T-helper 2 cell (primary cell): ENCODE measurements at regions not wholly inside any gene's neighbourhood (a gene's known extent, or its start where the extent isn't known, plus 50 kb on each side); places are given as distances from the start of the nearest gene placed in this dataset.
"Not testable (repeated sequence)": the region's sequence is repeated elsewhere in the genome, so short reads cannot be mapped to it uniquely, and the experiment has no call there.

Source experiments
- DNase-seq, 5 experiments: peaks; one replicate each; pipeline versions ENCODE4 v3.0.0 to v3.0.0-alpha.2; 2012 to 2022

DNA sequence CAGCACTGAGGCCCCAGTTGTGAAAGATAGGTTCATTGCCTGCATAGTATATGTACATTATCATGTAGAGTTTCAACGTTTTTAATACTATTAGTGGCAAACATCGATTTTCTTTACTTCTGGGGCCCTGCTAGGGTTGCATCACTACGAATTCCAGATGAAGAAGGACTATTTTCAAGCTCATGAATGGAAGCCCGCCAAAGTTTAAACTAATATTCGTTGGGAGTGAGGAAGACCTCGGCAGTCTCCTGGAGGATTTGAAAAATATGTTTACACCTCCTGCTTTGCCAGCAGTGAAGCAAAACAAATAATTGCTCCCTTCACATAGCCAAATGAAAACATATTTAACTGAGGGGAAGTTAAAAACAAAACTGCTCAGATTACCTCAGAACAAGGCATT, 672.9 kb upstream of the NOVA1 start:
- DNase-seq: no peak

DNA sequence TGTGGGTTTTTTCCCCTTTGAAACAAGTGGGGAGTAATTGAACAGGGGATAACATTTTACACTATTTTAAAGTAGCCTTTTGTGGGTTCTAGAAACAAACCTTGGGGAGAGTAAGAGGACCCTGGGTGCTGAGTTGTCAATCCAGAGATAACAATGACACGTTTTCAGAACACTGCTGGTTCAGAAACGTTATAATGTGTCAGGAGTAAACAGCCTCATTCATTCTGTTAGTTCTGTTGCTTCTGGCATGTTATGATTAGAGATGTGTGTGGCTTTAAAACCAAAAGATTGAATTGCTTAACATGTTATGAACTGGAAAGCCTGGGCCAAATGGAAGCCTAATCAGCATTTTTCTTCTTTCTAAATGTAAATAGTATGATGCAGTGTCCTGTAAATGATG, 680.5 kb upstream of the NOVA1 start:
- DNase-seq: no peak

DNA sequence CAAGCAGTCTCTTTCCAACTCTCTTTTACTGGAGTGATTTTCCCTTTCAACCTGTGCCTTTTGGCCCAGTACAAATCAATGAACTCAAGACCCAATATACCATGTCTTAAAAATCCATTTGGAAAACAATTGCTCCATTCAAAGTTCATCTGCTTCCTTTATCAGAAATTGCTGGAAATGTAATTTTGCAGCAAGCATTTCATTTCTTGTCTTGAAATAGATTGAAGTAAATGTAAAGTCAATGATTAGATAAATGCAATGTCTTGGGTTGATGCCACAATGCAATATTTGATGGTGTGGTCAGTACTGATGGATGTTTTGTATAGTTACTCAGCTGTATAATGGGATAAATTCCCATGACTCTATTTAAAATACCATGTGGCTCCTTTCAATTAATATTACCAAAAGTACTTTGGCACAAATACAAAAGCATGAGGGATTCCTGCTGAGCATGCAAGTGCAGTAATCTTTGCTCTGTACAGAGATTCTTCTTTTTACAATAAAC, 707.7 kb upstream of the NOVA1 start:
- no peak for DNase-seq

DNA sequence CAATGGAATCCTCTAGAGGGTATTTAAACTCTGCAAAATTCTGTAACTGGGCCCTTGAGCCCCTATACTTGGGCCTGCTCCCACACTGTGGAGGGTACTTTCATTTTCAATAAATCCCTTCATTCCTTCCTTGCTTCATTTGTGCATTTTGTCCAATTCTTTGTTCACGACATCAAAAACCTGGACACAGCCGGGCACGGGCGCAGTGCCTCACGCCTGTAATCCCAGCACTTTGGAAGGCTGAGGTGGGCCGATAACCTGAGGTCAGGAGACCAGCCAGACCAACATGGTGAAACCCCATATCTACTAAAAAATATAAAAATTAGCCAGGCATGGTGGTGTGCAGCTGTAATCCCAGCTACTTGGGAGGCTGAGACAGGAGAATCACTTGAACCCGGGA, 714.9 kb upstream of the NOVA1 start:
- DNase-seq: not testable (repeated sequence)

DNA sequence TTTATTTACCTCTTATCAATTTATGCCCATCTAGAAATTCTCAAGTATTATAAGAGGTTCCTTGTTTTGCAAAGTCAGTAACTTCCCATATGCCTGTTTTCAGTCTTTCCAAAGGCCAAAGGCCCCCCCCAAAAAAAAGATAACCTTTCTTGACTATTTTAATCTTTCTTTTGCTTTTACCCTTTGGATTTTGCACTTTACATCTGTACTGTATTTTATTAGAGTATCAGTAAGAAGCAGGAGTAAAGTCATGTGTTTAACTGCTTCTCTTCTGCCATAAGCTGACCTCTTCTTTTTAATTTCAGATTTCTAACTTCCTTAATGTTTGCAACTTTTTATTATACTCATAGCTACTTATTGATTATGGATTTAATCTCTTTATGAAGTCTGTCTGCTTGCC, 716.4 kb upstream of the NOVA1 start:
- DNase-seq: no peak

DNA sequence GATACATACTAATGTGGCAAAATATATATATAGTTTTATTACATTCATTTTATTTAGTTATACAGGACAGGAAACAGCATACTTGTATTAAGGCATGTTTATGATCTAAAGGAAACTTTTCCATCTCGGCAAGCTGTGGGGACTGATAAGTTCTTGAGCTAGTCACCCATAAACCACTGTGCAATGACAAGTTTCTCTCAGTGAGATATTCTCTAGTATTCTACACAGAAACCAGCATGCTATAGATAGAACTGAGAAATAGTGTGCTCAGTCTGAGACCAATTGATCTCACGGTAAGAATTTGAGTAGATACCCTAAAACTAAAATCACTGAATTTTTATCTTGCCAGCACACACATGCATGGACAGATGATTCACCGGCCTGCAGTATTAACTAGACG, 717.6 kb upstream of the NOVA1 start:
- no peak for DNase-seq

DNA sequence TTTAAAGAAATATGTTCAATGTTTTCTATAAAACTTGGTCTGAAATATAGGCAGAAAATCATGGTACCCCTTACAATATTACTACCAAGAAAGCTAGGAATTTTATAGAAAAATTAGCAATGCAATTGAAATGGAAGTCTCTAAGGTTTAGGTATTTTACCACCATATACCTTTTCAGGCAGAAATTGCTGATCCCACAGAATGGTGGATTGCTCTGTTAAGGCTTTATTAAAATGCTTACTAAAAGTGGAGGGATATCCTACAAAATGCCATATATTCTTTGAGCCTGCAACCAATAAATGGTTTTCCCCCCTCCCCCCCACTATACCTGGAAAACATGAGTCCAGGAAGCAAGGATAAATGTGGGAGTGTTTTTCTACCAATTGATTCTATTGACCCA, 718.1 kb upstream of the NOVA1 start:
- DNase-seq: no peak

DNA sequence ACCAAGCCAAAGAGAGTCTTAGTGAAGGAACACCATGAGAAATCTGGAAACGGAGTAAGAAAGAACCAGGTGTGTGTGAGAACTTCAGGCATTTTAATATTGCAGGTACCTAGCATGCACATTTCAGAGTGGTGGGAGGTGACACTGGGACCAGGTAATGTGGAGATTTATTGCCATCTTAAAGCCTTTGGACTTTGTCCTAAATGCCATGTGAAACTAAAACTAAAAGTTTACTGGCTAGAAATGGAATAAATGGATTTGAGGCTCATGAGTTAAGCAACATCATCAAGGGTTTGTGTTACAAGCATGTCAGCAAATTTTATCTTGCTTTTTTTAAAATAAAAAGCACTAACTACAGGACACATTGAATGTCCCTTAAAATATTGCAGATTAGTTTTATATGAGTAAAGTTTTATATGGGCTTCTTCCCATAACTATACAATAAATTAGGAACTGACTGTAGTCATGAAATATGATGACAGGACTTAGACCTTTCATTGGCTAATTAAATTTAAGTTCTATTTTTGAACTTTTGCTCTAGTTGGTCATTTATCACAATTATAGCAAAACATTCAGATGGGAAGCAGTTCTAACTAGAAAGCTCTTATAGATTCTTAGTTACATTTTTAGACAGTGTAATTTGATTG, 721.1 kb upstream of the NOVA1 start:
- no peak for DNase-seq

DNA sequence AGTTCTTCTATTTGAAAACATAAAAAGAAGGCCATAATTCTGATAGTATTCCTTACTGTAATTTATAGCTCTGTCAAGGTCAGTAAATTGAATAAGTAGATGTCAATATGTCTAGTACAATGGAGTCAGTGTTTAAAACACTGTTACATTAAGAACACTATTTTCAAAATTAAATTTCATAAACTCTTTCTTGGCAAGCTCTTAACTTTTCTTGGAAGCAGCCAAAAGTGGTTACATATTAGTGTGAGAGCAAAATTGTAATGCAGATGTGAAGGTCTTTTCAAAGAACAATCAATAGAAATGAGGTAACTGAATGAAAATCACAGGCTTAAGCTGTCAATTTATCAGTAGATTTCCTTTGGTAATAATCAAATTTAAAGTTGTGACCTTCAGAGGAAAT, 722.4 kb upstream of the NOVA1 start:
- no peak for DNase-seq

DNA sequence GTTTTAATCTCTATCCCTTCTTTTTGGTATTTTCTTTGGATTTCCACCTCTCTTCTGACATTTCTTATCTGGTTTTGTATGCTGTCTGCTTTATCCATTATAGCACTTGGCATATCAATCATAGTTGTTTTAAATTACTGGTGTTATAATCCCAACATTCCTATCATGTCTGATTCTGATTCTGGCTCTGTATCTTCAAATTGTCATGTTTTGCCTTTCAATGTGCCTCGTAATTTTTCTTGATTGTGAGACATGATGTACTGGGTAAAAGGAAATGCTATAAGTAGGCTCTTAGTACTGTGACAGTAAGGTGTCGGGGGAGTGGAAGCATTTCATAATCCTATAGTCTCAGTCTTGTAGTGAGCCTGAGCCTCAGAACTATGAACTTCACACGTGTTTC, 729.3 kb upstream of the NOVA1 start:
- no peak for DNase-seq

DNA sequence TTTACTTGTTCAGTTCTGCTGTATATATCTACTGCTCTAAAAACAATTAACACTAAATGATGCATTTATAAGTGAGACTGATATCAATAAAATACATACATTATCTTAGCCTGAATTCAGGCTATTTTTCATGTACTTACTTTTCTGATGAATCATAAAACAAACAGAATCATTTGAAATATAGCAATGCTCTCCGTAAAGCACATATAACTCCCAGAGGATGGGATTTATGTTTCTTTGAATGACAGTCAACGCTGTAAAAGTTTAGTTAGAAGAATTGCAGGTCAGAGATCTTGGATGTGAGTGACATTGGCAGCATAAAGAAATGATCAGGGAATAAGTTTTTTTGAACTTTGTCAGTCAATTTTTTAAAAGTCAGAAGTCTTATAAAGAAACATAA, 740.2 kb upstream of the NOVA1 start:
- no peak for DNase-seq

DNA sequence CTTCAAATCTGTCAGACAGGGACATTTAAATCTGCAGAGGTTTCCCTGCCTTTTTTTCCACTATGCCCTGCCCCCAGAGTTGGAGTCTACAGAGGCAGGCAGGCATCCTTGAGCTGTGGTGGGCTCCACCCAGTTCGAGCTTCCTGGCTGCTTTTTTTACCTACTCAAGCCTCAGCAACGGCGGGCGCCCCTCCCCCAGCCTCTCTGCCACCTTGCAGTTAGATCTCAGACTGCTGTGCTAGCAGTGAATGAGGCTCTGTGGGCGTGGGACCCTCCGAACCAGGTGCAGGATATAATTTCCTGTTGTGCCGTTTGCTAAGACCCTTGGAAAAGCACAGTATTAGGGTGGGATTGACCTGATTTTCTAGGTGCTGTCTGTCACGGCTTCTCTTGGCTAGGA, 765.2 kb upstream of the NOVA1 start:
- not testable (repeated sequence) for DNase-seq

DNA sequence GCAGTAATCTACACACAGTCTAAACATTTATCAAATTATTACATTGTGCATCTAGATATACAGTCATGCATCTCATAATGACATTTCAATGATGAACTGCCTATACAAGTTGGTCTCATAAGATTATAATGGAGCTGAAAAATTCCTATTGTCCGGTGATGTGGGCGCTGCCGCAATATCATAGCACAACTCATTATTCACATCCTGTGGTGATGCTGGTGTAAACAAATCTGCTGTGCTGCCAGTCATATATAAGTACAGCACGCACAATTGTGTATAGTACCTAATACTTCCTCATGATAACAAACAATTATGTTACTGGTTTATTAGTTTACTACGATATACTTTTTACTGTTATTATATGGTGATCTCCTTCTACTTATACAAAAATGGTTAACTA, 768.8 kb upstream of the NOVA1 start:
- no peak for DNase-seq

DNA sequence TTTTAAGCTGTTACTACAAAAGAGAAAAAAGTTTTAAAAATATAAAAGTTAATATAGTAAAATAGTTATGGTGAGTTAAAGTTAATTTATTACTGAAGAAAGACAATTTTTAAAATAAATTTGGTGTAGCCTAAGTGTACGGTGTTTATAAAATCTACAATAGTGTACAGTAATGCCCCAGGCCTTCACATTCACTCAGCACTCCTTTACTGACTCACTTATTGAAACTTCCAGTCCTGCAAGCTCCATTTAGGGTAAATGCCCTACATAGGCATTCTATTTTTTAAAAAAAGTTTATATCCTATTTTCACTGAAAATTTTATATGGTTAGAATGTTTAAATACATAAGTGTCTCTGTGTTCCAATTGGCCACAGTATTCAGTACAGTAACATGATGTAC, 769.5 kb upstream of the NOVA1 start:
- DNase-seq: no peak

DNA sequence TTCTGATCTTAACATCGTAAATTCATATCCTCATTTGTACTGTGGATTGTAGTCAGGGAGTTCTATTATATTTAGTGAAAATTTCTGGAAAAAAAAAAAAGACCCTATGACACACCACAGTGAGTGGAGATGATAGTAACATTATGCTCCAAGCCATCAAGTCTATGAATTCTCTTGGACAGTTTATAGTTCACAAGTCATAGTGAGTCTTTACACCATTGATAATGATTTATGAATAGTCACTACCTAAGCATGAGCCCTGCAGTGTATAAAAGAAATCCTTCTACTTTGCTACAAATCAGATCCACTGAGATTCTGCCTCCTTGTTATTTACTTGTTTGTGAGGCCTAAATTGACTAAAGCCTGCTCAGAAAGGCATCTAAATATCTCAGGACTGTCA, 772.2 kb upstream of the NOVA1 start:
- DNase-seq: no peak

DNA sequence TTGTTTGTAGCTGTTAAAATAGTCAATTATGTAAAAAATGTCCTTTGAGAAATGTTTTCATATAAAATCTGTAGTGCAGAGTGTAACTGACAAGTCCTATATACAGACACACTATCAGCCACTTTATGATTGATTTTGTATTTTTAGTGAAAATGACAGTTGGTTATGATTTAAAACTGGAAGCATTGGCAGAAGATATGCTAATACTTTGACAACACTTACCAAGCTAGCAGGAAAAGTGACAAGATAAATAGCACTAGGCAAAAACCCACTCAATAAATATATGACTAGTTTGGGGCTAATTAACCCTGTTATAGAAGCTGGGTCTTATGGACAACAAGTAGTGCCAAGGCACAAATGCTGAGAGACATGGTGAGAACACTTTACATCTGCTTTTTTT, 772.9 kb upstream of the NOVA1 start:
- DNase-seq: no peak

DNA sequence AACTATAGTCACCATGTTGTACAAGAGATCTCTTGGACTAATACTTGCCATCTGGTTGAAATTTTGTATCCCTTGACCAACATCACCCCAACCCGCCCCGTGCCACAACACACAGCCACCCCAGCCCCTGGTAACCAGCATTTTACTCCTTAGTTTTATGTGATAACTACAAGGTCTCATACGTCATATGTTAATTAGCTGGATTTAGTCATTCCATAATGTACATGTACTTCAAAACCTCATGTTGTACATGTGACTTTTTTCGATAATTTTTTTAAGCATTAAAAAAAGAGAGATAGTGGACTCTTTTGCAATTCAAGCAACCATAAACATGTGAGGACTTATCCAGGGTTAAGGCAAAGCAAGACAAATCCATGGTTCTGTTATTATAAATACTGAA, 773.4 kb upstream of the NOVA1 start:
- no peak for DNase-seq

DNA sequence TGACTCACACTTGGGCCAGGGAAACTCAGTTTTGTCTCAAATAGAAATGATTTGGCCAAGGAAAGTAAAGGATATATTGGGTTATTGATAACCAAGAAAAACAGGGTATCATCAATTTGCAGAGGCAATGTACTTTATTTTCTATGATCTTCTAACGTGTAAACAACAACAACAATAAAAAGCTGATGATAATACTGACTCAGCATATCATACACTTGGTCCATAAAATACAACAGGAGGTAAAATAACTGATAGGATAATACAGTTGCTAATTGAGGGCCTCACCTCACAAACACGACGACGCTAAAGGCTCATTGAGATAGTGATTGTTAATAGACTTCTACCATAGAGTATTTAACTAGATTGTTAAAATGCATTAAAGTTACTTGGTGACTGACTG, 774.0 kb upstream of the NOVA1 start:
- DNase-seq: no peak

DNA sequence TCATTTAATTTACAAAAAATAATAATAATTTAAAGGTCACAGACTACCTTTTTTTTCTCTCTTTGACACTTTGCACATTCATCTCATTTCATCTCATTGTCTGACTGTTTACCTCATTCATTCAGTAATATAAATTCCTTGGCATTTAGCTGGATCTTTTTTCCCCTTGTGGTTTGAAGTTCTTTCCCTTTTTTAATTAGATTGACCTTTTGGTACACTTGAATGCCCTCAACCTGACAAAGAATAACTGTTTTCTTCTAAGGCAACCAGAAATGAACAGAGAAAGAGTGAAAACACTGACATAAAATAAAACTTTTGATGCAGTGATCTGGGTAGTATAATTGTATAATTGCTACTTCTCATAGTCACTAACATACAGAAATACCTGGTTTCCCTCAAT, 774.9 kb upstream of the NOVA1 start:
- no peak for DNase-seq

DNA sequence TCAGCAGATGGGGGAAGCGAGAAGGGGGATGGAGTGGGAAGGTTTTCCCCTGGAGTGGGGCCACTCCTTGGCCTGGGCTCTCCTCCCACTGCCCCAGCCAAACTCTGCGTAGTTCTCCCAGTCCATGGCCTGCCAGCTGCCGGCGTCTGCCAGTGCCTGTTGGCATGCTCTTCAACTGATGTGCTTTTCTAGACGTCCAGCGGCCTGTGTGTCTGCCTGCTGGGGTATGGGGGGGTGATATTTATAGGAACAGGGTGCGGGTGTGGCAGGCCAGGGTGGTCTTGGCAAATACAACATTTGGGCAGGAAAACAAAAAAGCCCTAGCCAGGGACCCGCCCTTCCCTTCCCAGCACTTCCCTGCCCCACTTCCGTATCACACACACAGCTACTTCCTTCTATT, 786.3 kb upstream of the NOVA1 start:
- DNase-seq: no peak

DNA sequence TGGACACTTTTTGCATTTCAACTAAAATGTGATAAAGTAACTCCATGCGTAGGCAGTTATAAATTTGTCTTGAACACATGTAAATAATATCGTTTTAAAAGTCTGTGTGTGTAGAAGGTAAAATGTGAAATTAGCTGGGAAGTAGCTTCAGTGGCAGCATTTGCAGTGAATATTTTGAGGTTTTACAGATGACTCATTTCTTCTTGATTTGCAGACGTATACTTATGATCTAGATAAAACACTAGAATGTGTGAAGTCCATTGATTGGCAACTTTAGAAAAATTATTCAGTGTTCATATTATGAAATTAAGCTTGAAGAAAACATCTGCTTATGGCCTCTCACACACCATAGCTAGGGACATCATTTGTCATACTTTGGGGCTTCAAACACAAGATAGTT, 788.6 kb upstream of the NOVA1 start:
- no peak for DNase-seq

DNA sequence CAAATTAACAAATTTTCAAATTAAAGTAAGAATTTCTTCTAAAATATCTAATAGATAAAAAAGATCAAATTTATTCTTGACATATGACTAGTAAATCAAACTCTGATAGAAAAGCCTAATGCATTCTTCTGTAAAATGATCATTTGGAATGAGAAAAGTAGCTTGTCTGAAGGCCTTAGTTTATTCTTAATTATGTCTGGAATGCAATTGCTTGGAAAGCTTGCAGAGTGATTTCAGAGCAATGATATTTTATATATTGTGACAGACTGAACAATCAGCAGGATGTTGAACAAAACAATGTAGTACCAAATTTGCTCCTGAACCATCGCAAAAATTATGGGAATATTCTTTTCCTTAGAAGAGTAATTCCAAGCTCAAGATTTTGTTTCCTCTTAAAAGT, 789.6 kb upstream of the NOVA1 start:
- no peak for DNase-seq

DNA sequence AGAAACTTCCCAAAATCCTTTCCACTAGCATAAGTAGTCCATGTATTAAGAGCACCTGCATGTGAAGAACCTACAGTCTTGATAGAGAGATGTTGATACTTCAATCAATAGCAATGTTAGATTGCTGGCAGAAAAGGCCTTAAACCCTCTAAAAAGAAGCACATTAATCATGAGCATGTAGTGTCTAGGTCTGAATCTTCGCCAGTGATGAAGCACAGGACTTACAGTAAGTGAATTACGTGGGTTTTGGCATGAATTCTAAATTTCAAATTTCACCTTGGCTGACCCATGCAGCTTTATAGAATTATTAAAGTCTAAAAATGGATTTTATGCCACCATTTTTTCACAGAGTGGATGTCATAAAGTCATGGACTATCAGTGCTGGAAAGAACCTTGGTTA, 791.6 kb upstream of the NOVA1 start:
- DNase-seq: no peak

DNA sequence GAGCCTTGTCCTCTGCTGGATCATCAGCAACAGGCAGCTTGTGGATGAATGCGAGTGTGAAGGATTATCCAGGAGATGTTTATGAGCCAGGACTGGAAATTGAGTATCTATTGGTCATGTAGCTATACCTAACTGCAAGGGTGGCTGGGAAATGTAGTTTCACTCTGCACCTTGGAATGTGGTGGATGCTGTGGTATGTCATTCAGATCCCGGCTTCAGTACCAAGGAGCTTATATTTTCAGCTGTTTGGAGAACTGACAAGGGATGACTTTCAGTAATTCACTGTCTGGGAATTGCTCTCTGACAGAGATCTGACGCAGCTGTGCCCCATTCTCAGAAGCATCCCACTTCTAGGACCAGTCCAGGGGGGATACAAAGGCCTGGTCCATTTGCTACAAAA, 792.3 kb upstream of the NOVA1 start:
- DNase-seq: no peak

DNA sequence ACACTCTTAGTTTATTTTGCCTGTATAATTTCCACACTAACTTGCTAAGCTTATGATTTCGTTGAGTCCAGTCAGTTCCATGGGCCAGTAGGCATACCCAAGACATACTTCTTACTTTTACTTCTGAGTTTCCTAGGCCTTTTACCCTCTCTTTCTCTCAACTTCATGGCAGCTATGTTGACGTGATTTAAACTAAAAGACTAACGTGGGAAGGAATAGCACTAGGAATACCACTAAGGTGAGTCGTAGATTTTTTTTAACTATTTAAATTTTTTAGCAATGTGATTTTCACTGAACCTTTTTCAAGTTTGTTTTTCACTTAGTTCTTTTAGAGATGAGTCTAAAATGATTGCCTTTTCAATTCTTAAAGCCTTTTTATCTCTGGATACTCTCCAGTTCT, 793.5 kb upstream of the NOVA1 start:
- no peak for DNase-seq

DNA sequence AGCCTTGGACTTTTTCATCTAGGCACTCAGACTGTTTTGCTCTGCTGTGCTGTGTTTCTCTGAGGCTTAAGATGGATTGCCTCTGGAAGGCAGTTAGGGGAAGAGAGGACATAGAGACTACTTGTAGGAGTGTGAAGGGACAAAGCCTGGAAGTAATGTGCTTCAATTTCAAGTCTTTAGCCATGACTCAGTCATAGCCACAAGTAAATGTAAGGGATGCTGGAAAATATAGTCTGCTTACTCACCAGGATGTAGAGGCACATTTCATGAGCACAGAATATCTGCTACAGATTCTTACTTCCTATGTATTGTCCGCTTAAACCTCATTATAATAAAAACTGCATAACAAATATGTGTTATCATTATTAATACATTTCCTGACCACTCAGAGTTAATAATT, 794.3 kb upstream of the NOVA1 start:
- DNase-seq: no peak
